Limb (tissue), 2 donors: ENCODE measurements at regions not wholly inside any gene's neighbourhood (a gene's known extent, or its start where the extent isn't known, plus 50 kb on each side); places are given as distances from the start of the nearest gene placed in this dataset.

Source experiments
- DNase-seq, 2 donors: peaks; one replicate each; pipeline ENCODE4 v3.0.0-alpha.2; 2016; ENCODE audit errors: extremely low spot score in 2 of 2

DNA sequence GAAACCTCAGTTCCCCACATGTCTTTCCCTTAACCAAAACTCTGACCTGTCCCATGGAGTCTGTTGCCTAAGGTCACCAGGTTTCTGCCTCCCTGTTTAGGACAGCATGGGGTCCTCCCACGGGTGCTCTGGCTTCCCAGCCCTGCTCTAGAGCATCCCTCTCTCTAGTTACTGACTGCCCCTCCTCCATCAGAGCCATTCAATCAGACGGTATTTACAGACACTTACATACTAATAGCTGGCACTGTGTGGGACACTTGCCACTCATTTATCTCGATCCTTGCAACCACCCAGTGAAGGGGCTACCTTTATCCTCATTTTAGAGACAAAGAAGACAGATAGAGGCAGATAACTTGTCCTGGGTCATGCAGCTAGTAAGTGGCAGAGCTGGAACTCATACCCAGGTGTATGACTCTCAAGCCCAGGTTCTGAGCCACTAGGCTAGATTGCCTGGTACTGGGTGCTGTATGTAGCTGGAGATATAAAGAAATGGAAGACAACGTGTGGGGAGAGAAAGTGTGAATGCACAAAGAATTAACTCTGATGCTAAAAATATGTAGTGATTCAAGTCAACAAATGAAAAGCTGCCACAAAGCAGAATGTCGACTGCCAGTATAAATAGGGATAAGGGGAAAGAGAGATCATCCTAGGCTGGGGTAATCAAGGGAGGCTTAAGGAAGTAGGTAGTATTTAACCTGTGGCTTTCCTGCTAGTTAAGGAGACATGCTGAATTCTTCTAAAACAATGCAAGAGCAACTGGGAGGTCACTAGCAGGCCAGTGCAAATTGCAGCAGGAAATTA, 52.5 kb upstream of the PDE8B start:
- no peak for DNase-seq

DNA sequence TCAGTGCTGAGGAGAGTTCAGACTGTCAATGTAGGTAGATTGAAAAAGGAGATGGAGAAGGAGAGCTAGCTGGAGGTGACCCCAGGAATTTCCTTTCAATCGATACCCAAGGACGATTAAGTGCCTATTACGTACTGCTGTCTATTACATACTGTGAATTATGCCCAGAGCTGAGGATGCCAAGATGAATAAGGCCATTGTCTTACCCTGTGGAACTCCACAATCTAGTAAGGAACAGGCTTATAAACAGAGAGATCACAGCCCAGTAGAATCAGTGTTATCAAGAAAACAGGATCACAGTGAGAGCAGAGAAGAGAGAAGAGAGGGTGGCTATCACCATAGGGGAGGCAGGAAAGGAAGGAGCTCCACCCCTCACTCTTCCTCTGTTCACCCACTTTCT, 54.1 kb upstream of the PDE8B start:
- DNase-seq, result no peak

DNA sequence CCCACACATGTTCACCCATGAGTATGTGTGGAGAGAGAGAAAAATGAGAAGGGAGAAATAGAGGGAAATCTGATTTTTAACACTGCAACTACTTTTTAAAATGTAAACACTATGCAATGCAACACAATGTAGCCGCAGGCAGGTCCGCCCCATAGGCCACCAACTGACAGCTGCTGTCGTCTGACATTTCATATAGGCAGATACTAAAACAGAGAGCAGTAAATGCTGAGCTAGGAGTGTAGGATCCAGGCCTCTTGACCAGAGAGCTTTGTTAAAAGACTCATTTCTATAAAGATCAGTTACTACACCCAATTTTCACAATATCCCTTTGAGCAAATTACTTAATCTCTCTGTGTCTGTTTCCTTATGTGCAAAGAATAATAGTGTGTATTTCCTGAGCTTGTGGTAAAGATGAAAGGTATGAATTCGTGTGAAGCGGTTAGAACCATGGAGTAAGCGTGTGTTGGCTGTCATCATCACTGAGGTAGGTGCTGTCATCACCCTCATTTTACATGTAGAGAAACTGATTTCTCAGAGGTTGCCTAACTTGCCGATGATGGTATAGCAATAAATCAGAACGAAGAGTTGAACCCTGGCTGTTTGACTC, 55.2 kb upstream of the PDE8B start:
- no peak for DNase-seq

DNA sequence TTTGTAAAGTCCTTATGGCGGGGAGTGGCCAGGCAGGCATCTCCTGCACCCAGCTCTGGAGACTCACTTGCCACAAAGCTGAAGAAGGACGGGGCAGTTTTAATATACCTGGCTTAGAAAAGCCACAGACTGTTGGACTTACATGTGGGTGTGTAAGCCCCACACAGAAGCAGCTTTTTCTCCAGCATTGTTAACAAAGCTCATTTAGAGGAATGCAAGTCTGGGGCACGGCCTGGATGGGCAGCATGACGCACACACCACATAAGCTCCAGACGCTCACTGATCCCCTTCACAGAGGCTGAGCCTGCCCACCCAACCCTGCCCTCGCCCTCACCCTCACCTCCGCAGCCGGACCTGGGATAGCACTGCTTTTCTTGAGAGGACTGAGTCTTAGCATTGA, 58.0 kb upstream of the PDE8B start:
- DNase-seq, result no peak

DNA sequence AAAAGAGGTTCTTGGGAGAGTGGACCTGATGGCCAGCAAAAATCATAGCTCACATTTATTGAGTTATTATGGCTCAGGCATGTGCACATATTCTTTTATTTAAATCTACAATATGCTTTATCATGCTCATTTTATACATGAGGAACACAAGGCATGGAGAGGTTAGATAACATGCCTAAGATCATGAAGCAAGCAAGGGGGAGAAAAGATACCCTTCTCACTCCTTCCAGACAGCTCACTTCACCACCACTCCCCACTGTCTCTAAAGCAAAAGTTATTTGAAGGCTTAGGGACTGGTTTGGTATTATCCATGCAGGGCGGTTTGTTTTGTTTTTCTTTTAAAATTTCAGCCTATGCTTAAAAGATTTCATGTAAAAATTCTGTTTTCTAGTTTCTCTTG, 59.0 kb upstream of the PDE8B start:
- DNase-seq, result no peak

DNA sequence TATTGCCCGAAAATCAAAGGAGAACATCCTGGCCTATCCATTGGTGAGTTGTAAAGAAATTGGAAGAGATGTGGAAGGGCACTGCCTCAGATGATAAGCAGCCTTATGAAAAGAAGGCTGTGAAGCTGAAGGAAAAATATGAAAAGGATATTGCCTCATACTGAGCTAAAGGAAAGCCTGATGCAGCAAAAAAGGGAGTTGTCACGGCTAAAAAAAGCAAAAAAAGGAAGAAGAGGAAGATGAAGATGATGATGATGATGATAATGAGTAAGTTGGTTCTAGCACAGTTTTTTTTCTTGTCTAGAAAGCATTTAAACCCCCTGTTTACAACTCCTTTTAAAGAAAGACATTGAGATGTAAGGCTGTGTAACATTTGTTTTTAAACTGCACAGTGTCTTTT, 59.8 kb upstream of the ZBED3 start:
- DNase-seq, result no peak

DNA sequence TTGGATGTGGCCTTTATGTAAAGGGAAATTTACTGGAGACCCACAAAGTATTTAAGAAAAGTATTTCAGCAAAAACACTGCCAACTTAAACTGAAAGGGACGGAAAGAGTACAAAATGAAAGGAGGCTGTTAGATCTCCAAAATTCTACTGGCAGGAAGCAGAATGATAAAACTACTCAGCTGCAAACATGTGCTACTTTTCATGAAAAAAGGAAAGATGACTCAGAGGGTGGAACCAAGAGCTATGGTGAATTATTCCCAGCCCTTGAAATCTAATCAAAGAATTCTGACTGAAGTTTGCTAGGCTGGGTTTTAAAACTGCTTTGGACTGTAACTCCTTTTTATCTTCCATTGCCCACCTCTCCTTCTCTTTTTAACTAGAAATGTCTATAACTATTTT, 58.6 kb upstream of the ZBED3 start:
- DNase-seq, result no peak

DNA sequence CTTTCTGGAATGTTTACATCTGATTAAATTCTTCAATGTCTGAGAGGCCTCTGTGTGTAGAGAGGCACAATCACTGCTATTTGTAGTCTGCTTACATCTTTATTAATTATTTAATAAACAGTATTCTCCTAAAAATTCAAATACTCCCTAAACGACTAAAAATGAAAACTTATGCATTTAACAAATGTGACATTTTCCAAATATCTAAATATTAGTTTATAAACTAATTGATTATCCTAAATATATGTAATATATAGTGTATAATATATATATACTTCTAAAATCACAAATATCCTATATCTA, 57.7 kb upstream of the ZBED3 start:
- DNase-seq, result no peak

DNA sequence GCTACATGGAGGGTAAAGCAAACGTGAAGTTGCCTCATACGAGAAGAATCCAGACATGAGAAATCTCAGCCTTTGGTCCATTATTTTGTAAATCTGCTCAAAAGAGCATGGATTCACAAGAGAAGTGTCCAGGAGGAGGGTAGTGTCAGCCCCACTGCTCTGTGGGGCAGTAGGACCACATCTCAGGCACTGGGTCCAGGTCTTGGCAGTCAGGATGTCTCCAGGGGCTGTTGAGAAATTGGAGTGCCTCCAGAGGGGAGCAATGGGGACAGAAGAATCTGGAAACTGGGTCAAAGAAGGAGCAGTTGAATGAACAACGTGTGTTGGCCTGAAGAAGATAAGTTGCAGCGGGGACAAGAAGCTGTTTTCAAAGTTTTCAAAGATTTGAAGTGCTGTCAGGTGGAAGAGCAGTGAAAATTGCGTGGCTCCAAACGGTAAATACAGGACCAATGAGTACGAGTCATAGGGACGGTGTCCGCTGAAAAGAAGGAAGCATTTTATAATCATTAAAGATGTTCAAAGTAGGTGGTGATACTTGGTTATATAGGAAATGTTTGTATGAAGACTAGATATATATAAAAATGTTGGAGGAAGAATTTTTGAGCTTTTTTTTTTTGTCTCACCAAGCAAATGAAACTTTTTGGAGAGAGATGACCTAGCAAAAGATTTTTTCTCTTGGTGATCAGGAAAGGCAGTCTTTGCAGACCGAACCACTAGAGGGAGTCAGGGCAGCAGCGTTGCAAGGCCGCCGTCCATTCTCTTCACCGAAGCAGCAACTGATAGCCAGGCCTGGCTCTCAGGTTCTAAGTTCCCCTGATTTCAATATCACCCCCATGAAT, 57.1 kb upstream of the ZBED3 start:
- DNase-seq, result peak; percentile 67 to 72

DNA sequence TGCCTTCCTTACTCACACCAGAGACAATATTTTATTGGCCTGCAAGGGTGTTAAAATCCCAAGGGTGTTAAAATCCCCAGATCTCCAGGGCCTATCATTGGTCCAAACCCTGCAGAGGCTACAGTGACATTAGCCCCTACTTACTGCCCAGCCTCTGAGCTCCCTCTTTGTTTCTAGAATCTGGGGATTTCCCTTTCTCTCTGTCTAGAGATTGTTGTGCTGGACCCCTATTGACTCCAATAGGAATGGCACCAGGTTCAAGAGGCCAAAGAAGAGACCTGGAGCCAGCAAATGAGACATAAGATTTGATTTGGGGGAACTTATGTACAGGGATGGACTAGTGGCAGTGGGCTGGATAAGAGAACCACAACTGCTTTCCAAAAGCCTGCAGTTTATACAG, 53.3 kb upstream of the ZBED3 start:
- DNase-seq, result no peak

DNA sequence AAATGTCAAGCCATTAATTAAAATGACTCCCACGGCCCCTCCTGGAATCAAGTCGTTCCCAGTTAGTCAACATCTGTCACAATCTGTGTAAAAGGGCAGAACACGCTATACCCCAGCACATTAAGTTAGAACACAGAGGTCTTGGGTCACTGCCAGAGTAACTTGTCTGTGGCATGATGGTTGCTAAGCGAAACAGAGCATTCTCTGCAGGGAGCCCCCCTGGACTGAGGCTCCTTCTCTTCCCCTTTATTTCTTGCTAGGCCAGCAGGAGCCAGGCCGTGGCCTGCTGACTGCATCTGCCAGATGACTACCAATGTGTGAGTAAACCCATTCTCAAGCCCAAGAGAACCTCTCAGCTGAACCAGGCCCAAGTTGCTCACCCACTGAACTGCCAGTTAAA, 51.9 kb upstream of the ZBED3 start:
- peak in 1 of 2 donors; percentile 13 for DNase-seq
